Activated CD8-positive, alpha-beta T cell treated with anti-CD3 and anti-CD28 coated beads, Interleukin-2, amount 10 ng/mL, durations not matched to agents 7 days and 5 days (primary cell): ENCODE measurements at regions not wholly inside any gene's neighbourhood (a gene's known extent, or its start where the extent isn't known, plus 50 kb on each side); places are given as distances from the start of the nearest gene placed in this dataset.

Experiments used
- ATAC-seq: fragments of 150-1000 bp; cut with Tn5 transposase; one replicate; pipeline ENCODE4 v1.10.0; 2021; ENCODE audit warnings: moderate library complexity
- CTCF ChIA-PET: fragments of 350-600 bp; sonication (Branson Sonifier 250); formaldehyde crosslinking; loops from one replicate; lab custom pipeline; 2021; ENCODE audit warnings: antibody characterized with exemption; lab: Charles Lee
- POLR2A ChIA-PET: fragments of 350-600 bp; sonication (Branson Sonifier 250); formaldehyde crosslinking; loops from one replicate; lab custom pipeline; 2021; ENCODE audit warnings: antibody characterized with exemption; lab: Charles Lee
- DNase-seq: peaks from one replicate; pipeline ENCODE4 v3.0.0-alpha.2; 2020
- H3K27ac Mint-ChIP-seq: one replicate; pipeline ENCODE4 v1.8.0; 2021; ENCODE audit warnings: mild to moderate bottlenecking, mixed read lengths
- H3K27me3 Mint-ChIP-seq: one replicate; pipeline ENCODE4 v1.8.0; 2021; ENCODE audit warnings: low read depth, mixed read lengths
- H3K36me3 Mint-ChIP-seq: one replicate; pipeline ENCODE4 v1.8.0; 2021; ENCODE audit warnings: low read depth, mixed read lengths
- H3K4me1 Mint-ChIP-seq: one replicate; pipeline ENCODE4 v1.8.0; 2021; ENCODE audit warnings: low read depth, mixed read lengths
- H3K4me3 Mint-ChIP-seq: one replicate; pipeline ENCODE4 v1.8.0; 2021; ENCODE audit warnings: mild to moderate bottlenecking, mixed read lengths
- H3K9me3 Mint-ChIP-seq: one replicate; pipeline ENCODE4 v1.8.0; 2022; ENCODE audit warnings: mixed read lengths; ENCODE audit not compliant: insufficient read depth

GRCh38 chr4:43356786-43357185 lies 464.3 kb downstream of the GRXCR1 start:
- DNase-seq = no peak
- CTCF ChIA-PET = no interaction called here
- Mint-ChIP-seq H3K27me3 (no peaks in the 10 kb centered on the region), H3K27ac (no peak overlapping the region), H3K4me3 (no peak overlapping the region), H3K36me3 (no peaks in the 10 kb centered on the region), H3K4me1 (no peaks in the 10 kb centered on the region), H3K9me3 (no peaks in the 10 kb centered on the region)
- POLR2A ChIA-PET = no interaction called here
- ATAC-seq = no peak

- ATAC-seq (no peak), DNase-seq (no peak)
- H3K9me3 Mint-ChIP-seq = no peaks in the 10 kb centered on the region
- CTCF ChIA-PET = no interaction called here
- no peak overlapping the region for H3K4me3 Mint-ChIP-seq
- POLR2A ChIA-PET = no interaction called here
- no peak overlapping the region for H3K27ac Mint-ChIP-seq
- H3K36me3 Mint-ChIP-seq = no peaks in the 10 kb centered on the region
- H3K4me1 Mint-ChIP-seq = no peaks in the 10 kb centered on the region
- H3K27me3 Mint-ChIP-seq = no peaks in the 10 kb centered on the region
Measured at GRCh38 chr4:43357252-43357974, 464.9 kb downstream of the GRXCR1 start.

- no peaks in the 10 kb centered on the region for H3K27me3 Mint-ChIP-seq
- DNase-seq (no peak), ATAC-seq (no peak)
- H3K4me1 Mint-ChIP-seq = no peaks in the 10 kb centered on the region
- H3K4me3 Mint-ChIP-seq = no peak overlapping the region
- no peak overlapping the region for H3K27ac Mint-ChIP-seq
- CTCF ChIA-PET = no interaction called here
- no peaks in the 10 kb centered on the region for H3K36me3 Mint-ChIP-seq
- POLR2A ChIA-PET = no interaction called here
- no peaks in the 10 kb centered on the region for H3K9me3 Mint-ChIP-seq
Measured at GRCh38 chr4:43360296-43360695, 467.8 kb downstream of the GRXCR1 start.

- no peak overlapping the region for H3K4me3 Mint-ChIP-seq
- no peak for DNase-seq
- H3K4me1 Mint-ChIP-seq = no peaks in the 10 kb centered on the region
- POLR2A ChIA-PET = interaction anchor here (0.6 kb wide), 1 partner anchor 1531 kb away, joined by 3 read pairs; no protein-coding TSS in a partner anchor
- H3K36me3 Mint-ChIP-seq = no peaks in the 10 kb centered on the region
- ATAC-seq = no peak
- no peak overlapping the region for H3K27ac Mint-ChIP-seq
- H3K27me3 Mint-ChIP-seq = no peaks in the 10 kb centered on the region
- CTCF ChIA-PET = no interaction called here
- peaks cover 3% of the 10 kb centered on the region for H3K9me3 Mint-ChIP-seq
Measured at GRCh38 chr4:43362875-43363636, 470.5 kb downstream of the GRXCR1 start.

- POLR2A ChIA-PET = no interaction called here
- Mint-ChIP-seq H3K9me3 (peaks cover 3% of the 10 kb centered on the region), H3K36me3 (no peaks in the 10 kb centered on the region), H3K27me3 (no peaks in the 10 kb centered on the region), H3K4me3 (no peak overlapping the region), H3K27ac (no peak overlapping the region), H3K4me1 (no peaks in the 10 kb centered on the region)
- no peak for ATAC-seq
- no peak for DNase-seq
- CTCF ChIA-PET = no interaction called here
Measured at GRCh38 chr4:43369036-43369594, 476.6 kb downstream of the GRXCR1 start.

- ChIA-PET POLR2A (no interaction called here), CTCF (no interaction called here)
- Mint-ChIP-seq H3K36me3 (no peaks in the 10 kb centered on the region), H3K27me3 (no peaks in the 10 kb centered on the region), H3K27ac (no peak overlapping the region), H3K9me3 (no peaks in the 10 kb centered on the region), H3K4me1 (no peaks in the 10 kb centered on the region), H3K4me3 (no peak overlapping the region)
- no peak for ATAC-seq
- no peak for DNase-seq
Measured at GRCh38 chr4:43373201-43373600, 480.7 kb downstream of the GRXCR1 start.

- Mint-ChIP-seq H3K36me3 (no peaks in the 10 kb centered on the region), H3K9me3 (no peaks in the 10 kb centered on the region), H3K27ac (no peak overlapping the region), H3K27me3 (no peaks in the 10 kb centered on the region), H3K4me1 (no peaks in the 10 kb centered on the region), H3K4me3 (no peak overlapping the region)
- DNase-seq = no peak
- ChIA-PET CTCF (no interaction called here), POLR2A (no interaction called here)
- no peak for ATAC-seq
Measured at GRCh38 chr4:43374216-43374751, 481.8 kb downstream of the GRXCR1 start.

- DNase-seq = no peak
- no peaks in the 10 kb centered on the region for H3K27me3 Mint-ChIP-seq
- POLR2A ChIA-PET = no interaction called here
- H3K4me1 Mint-ChIP-seq = no peaks in the 10 kb centered on the region
- H3K27ac Mint-ChIP-seq = no peak overlapping the region
- H3K9me3 Mint-ChIP-seq = no peaks in the 10 kb centered on the region
- no peaks in the 10 kb centered on the region for H3K36me3 Mint-ChIP-seq
- CTCF ChIA-PET = no interaction called here
- no peak overlapping the region for H3K4me3 Mint-ChIP-seq
- no peak for ATAC-seq
Measured at GRCh38 chr4:43379016-43379415, 486.5 kb downstream of the GRXCR1 start.

GRCh38 chr4:43380093-43380492 lies 487.6 kb downstream of the GRXCR1 start:
- no peaks in the 10 kb centered on the region for H3K4me1 Mint-ChIP-seq
- DNase-seq (no peak), ATAC-seq (no peak)
- no peaks in the 10 kb centered on the region for H3K36me3 Mint-ChIP-seq
- no peak overlapping the region for H3K4me3 Mint-ChIP-seq
- H3K9me3 Mint-ChIP-seq = no peaks in the 10 kb centered on the region
- POLR2A ChIA-PET = no interaction called here
- CTCF ChIA-PET = no interaction called here
- H3K27me3 Mint-ChIP-seq = no peaks in the 10 kb centered on the region
- H3K27ac Mint-ChIP-seq = no peak overlapping the region

GRCh38 chr4:43391069-43391468 lies 498.6 kb downstream of the GRXCR1 start:
- POLR2A ChIA-PET = no interaction called here
- ATAC-seq = no peak

GRCh38 chr4:43394976-43395375 lies 502.5 kb downstream of the GRXCR1 start:
- CTCF ChIA-PET = no interaction called here
- Mint-ChIP-seq H3K27ac (no peak overlapping the region), H3K36me3 (no peaks in the 10 kb centered on the region), H3K4me1 (no peaks in the 10 kb centered on the region), H3K4me3 (no peak overlapping the region), H3K9me3 (no peaks in the 10 kb centered on the region), H3K27me3 (no peaks in the 10 kb centered on the region)
- POLR2A ChIA-PET = no interaction called here
- ATAC-seq (no peak), DNase-seq (no peak)

More at GRCh38 chr4:43391069-43391468, 498.6 kb downstream of the GRXCR1 start:
- no peak overlapping the region for H3K4me3 Mint-ChIP-seq
- no peak for DNase-seq
- no peak overlapping the region for H3K27ac Mint-ChIP-seq
- CTCF ChIA-PET = no interaction called here
- H3K27me3 Mint-ChIP-seq = no peaks in the 10 kb centered on the region
- no peaks in the 10 kb centered on the region for H3K36me3 Mint-ChIP-seq
- no peaks in the 10 kb centered on the region for H3K9me3 Mint-ChIP-seq
- no peaks in the 10 kb centered on the region for H3K4me1 Mint-ChIP-seq

GRCh38 chr4:43399726-43400125 lies 507.2 kb downstream of the GRXCR1 start:
- Mint-ChIP-seq H3K9me3 (no peaks in the 10 kb centered on the region), H3K4me1 (no peaks in the 10 kb centered on the region), H3K27me3 (no peaks in the 10 kb centered on the region), H3K27ac (no peak overlapping the region), H3K4me3 (no peak overlapping the region), H3K36me3 (no peaks in the 10 kb centered on the region)
- CTCF ChIA-PET = no interaction called here
- DNase-seq = no peak
- POLR2A ChIA-PET = no interaction called here
- ATAC-seq = no peak
